A549 (cell line): ENCODE measurements at regions not wholly inside any gene's neighbourhood (a gene's known extent, or its start where the extent isn't known, plus 50 kb on each side); places are given as distances from the start of the nearest gene placed in this dataset.

Experiments used
- ATAC-seq, 2 experiments: fragments of 200-7000 bp in 1 of 2; fragments of >200 bp in 1 of 2; cut with Nextera tagmentation in 1 of 2; cut with Tn5 transposase in 1 of 2; 3 replicates each; pipeline versions ENCODE4 v1.8.0 to v1.9.1; 2018 to 2020; ENCODE audit warnings: mild to moderate bottlenecking in 1 of 2, moderate library complexity in 1 of 2
- CTCF ChIA-PET: fragments of 300-600 bp; sonication (Branson Sonifier 250); formaldehyde crosslinking; extraction: SDS; loops from one replicate; lab custom pipeline; 2021; ENCODE audit warnings: antibody characterized with exemption, inconsistent platforms; lab: Yijun Ruan, JAX
- POLR2A ChIA-PET: fragments of 350-600 bp; formaldehyde crosslinking; extraction: SDS; loops from one replicate; lab custom pipeline; 2021; ENCODE audit warnings: antibody characterized with exemption, inconsistent platforms; lab: Yijun Ruan, JAX
- DNase-seq, 2 experiments: peaks; one replicate each; pipeline versions ENCODE4 v3.0.0 to v3.0.0-alpha.2; 2011 to 2016; ENCODE audit warnings: low read depth in 1 of 2, low spot score in 1 of 2
- FAIRE-seq: peaks from 2 replicates; lab custom pipeline; 2011; peaks lifted over from hg19 to GRCh38; lab: Jason Lieb, UNC
- H3K27ac ChIP-seq, 2 experiments: fragments of >200 bp; sonication (Bioruptor Twin); formaldehyde crosslinking; 3 replicates each; pipeline ENCODE4 v1.5.1; 2016 to 2017
- H3K4me1 ChIP-seq: fragments of >200 bp; sonication (Bioruptor Twin); formaldehyde crosslinking; 3 replicates; pipeline ENCODE4 v1.6.1; 2016
- H3K4me2 ChIP-seq: fragments of >200 bp; sonication (Bioruptor Twin); formaldehyde crosslinking; 3 replicates; pipeline ENCODE4 v1.6.1; 2016
- H3K4me3 ChIP-seq: fragments of >200 bp; sonication (Bioruptor Twin); formaldehyde crosslinking; 3 replicates; pipeline ENCODE4 v1.5.1; 2016
- H3K9me3 ChIP-seq: fragments of >200 bp; sonication (Bioruptor Twin); formaldehyde crosslinking; 3 replicates; pipeline ENCODE4 v1.6.1; 2016
- BHLHE40 ChIP-seq: IDR thresholded peaks from 2 replicates; pipeline ENCODE4 v1.6.1; 2012; ENCODE audit warnings: low read depth, low read length, inconsistent platforms
- CBX2 ChIP-seq: fragments of 200-600 bp; sonication (generic); IDR thresholded peaks from 2 replicates; pipeline ENCODE4 v1.6.1; 2016; ENCODE audit warnings: low read depth, mild to moderate bottlenecking, borderline replicate concordance
- CBX8 ChIP-seq: fragments of 200-600 bp; sonication (generic); IDR thresholded peaks from 2 replicates; pipeline ENCODE4 v1.6.1; 2016
- CEBPB ChIP-seq, 2 experiments: fragments of >200 bp in 1 of 2; sonication (Bioruptor Twin) in 1 of 2; formaldehyde crosslinking in 1 of 2; IDR thresholded peaks; 2 replicates each; pipeline ENCODE4 v1.6.1; 2012 to 2016
- CHD2 ChIP-seq: fragments of 150-350 bp; IDR thresholded peaks from 2 replicates; pipeline ENCODE4 v1.6.1; 2014; ENCODE audit warnings: low read length; ENCODE audit not compliant: partially characterized antibody
- ELK1 ChIP-seq: fragments of 150-350 bp; IDR thresholded peaks from 2 replicates; pipeline ENCODE4 v1.6.1; 2014; ENCODE audit warnings: low read depth, mild to moderate bottlenecking, low read length
- FOXS1 ChIP-seq: fragments of 250-450 bp; sonication (Bioruptor Pico); IDR thresholded peaks from 2 replicates; pipeline ENCODE4 v1.5.0; 2020; ENCODE audit warnings: mild to moderate bottlenecking, moderate library complexity
- GATA3 ChIP-seq: IDR thresholded peaks from 2 replicates; pipeline ENCODE4 v1.6.1; 2012; ENCODE audit warnings: borderline replicate concordance
- HDAC2 ChIP-seq: fragments of 200-600 bp; sonication (generic); IDR thresholded peaks from 2 replicates; pipeline ENCODE4 v1.6.1; 2016
- HEYL ChIP-seq: fragments of 250-450 bp; sonication (Bioruptor Pico); IDR thresholded peaks from 2 replicates; pipeline ENCODE4 v1.8.0; 2021; ENCODE audit warnings: mild to moderate bottlenecking, moderate library complexity
- HOXB5 ChIP-seq: fragments of 250-450 bp; sonication (Bioruptor Pico); IDR thresholded peaks from 2 replicates; pipeline ENCODE4 v1.5.0; 2020; ENCODE audit warnings: mild to moderate bottlenecking, moderate library complexity
- KDM1A ChIP-seq: fragments of 200-600 bp; sonication (generic); IDR thresholded peaks from 2 replicates; pipeline ENCODE4 v1.6.1; 2016; ENCODE audit warnings: low read depth, mild to moderate bottlenecking
- MYC ChIP-seq: IDR thresholded peaks from 2 replicates; pipeline ENCODE4 v1.6.1; 2012; ENCODE audit warnings: mild to moderate bottlenecking, inconsistent platforms, low read length, improper control_type of control experiment, borderline replicate concordance
- NPAS2 ChIP-seq: fragments of 250-450 bp; sonication (Bioruptor Pico); IDR thresholded peaks from 2 replicates; pipeline ENCODE4 v1.8.0; 2022; ENCODE audit warnings: mild to moderate bottlenecking, moderate library complexity, borderline replicate concordance
- RARB ChIP-seq: fragments of 250-450 bp; sonication (Bioruptor Pico); IDR thresholded peaks from 2 replicates; pipeline ENCODE4 v1.8.0; 2021; ENCODE audit warnings: mild to moderate bottlenecking, moderate library complexity
- RCOR1 ChIP-seq: fragments of 150-350 bp; IDR thresholded peaks from 2 replicates; pipeline ENCODE4 v1.6.1; 2014; ENCODE audit warnings: antibody characterized with exemption, low read length, low read depth
- RFX5 ChIP-seq: fragments of 450-650 bp; IDR thresholded peaks from 2 replicates; pipeline ENCODE4 v1.7.1; 2014; ENCODE audit warnings: antibody characterized with exemption, mild to moderate bottlenecking, moderate library complexity
- RNF2 ChIP-seq: fragments of 200-600 bp; sonication (generic); IDR thresholded peaks from 2 replicates; pipeline ENCODE4 v1.6.1; 2016; ENCODE audit warnings: low read depth, mild to moderate bottlenecking, antibody characterized with exemption, moderate library complexity, borderline replicate concordance
- ZNF302 ChIP-seq: fragments of 250-450 bp; sonication (Bioruptor Pico); IDR thresholded peaks from 2 replicates; pipeline ENCODE4 v1.9.0; 2021; ENCODE audit warnings: inconsistent platforms, mild to moderate bottlenecking, moderate library complexity
- ZSCAN20 ChIP-seq: fragments of 250-450 bp; sonication (Bioruptor Pico); IDR thresholded peaks from 2 replicates; pipeline ENCODE4 v1.8.0; 2022; ENCODE audit warnings: mild to moderate bottlenecking, moderate library complexity
- WGBS: methylation state at CpG from one replicate; pipeline ENCODE4 v1.1.6; 2017; ENCODE audit errors: missing lambda C conversion rate; 5-methylcytosine and 5-hydroxymethylcytosine counted together
- TF ChIP-seq, protein P1 (sequence below): fragments of 250-450 bp; sonication (Bioruptor Pico); IDR thresholded peaks from 2 replicates; pipeline ENCODE4 v1.5.0; 2020; ENCODE audit warnings: low read depth, mild to moderate bottlenecking, moderate library complexity
- TF ChIP-seq, protein P2 (sequence below): IDR thresholded peaks from 2 replicates; pipeline ENCODE4 v1.6.1; 2012; ENCODE audit warnings: low read depth, borderline replicate concordance
- TF ChIP-seq, protein P3 (sequence below): fragments of 450-650 bp; IDR thresholded peaks from 2 replicates; pipeline ENCODE4 v1.6.1; 2014; ENCODE audit warnings: antibody characterized with exemption

DNA sequence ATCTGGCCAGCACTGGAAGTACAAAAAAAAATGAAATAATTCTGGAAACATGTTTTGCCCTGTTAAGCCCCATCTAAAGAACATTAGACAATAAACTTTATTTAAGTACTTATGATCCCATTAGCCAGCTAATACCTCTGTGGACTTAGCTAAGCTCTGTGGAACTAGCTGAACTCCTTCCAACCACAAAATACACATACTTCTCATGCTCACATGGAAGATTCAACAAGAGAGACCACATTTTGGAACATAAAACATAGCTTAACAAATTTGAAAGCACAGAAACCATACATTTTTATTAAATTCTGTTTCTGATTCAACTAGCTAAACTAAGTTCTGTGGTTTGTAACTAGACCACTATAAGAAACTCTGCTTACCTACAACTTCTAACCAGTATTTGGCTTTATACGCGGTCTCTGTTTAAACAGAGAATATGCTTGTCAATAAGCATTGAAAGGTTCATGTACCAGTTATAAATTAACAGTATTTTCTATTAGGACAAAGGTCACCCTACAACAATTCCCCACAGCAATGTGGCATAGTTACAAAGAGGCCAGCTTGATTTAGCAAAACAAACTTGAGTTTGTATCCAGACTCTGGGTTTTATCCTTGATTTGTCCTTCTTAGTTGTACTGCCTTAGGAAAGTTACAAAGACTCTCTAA, 300.1 kb downstream of the C12orf50 start:
- Histone ChIP-seq H3K4me2 (peak overlapping the region; percentile 8; the same call in 2 of the 3 replicates), H3K27ac (no peak overlapping the region), H3K4me1 (peaks cover 7% of the 10 kb centered on the region; the same call in 1 of the 3 replicates), H3K9me3 (no peaks in the 10 kb centered on the region), H3K4me3 (no peak overlapping the region)
- no peak for DNase-seq
- TF ChIP-seq CHD2 (no peak), HDAC2 (no peak), CBX8 (no peak), RFX5 (no peak), RNF2 (no peak), ZSCAN20 (no peak), CBX2 (no peak)
- 46% methylated on average over 2 of the region's 2 CpGs for WGBS
- ChIA-PET CTCF (interaction anchor here (0.6 to 1.2 kb wide), 3 partner anchors 9 to 29 kb away, joined by 4 to 5 read pairs (median 4); no protein-coding TSS in a partner anchor), POLR2A (no interaction called here)
- FAIRE-seq, result no peak
- no peak for ATAC-seq

- Histone ChIP-seq H3K9me3 (0 out of 3 replicates have a peak, but pooled peaks cover 4% of the 10 kb centered on the region), H3K4me2 (no peak overlapping the region), H3K27ac (no peak overlapping the region), H3K4me3 (no peak overlapping the region), H3K4me1 (no peaks in the 10 kb centered on the region)
- POLR2A ChIA-PET, result no interaction called here
- CTCF ChIA-PET, result interaction anchor here (0.9 kb wide), 1 partner anchor 9 kb away, joined by 4 read pairs; no protein-coding TSS in a partner anchor
- no peak for FAIRE-seq
- 35% methylated on average over 3 of the region's 3 CpGs for WGBS
- ATAC-seq, result no peak
- no peak for DNase-seq
- TF ChIP-seq, protein P1, sequence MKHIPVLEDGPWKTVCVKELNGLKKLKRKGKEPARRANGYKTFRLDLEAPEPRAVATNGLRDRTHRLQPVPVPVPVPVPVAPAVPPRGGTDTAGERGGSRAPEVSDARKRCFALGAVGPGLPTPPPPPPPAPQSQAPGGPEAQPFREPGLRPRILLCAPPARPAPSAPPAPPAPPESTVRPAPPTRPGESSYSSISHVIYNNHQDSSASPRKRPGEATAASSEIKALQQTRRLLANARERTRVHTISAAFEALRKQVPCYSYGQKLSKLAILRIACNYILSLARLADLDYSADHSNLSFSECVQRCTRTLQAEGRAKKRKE (CRISPR knock-in tag), result no peak
- TF ChIP-seq BHLHE40, result no peak
- no peak for TF ChIP-seq ELK1
- no peak for TF ChIP-seq KDM1A
- no peak for TF ChIP-seq CHD2
- TF ChIP-seq RNF2, result no peak
- TF ChIP-seq NPAS2 (CRISPR knock-in tag), result no peak
- no peak for TF ChIP-seq MYC
- TF ChIP-seq CEBPB (IDR thresholded peaks at IDR 0.05), result no peak
- TF ChIP-seq, protein P2, sequence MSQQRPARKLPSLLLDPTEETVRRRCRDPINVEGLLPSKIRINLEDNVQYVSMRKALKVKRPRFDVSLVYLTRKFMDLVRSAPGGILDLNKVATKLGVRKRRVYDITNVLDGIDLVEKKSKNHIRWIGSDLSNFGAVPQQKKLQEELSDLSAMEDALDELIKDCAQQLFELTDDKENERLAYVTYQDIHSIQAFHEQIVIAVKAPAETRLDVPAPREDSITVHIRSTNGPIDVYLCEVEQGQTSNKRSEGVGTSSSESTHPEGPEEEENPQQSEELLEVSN, result no peak
- TF ChIP-seq RARB (CRISPR knock-in tag), result no peak
- TF ChIP-seq HOXB5 (CRISPR knock-in tag), result no peak
- no peak for TF ChIP-seq GATA3
- TF ChIP-seq, protein P3, sequence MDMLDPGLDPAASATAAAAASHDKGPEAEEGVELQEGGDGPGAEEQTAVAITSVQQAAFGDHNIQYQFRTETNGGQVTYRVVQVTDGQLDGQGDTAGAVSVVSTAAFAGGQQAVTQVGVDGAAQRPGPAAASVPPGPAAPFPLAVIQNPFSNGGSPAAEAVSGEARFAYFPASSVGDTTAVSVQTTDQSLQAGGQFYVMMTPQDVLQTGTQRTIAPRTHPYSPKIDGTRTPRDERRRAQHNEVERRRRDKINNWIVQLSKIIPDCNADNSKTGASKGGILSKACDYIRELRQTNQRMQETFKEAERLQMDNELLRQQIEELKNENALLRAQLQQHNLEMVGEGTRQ, result no peak
- TF ChIP-seq ZNF302 (CRISPR knock-in tag), result no peak
- TF ChIP-seq FOXS1 (CRISPR knock-in tag), result no peak
- no peak for TF ChIP-seq RCOR1
- no peak for TF ChIP-seq HEYL (CRISPR knock-in tag)
These were observed 308.2 kb downstream of the C12orf50 start for GRCh38 chr12:87720967-87721366.
